Spinal cord (tissue), 9 donors: ENCODE measurements at regions not wholly inside any gene's neighbourhood (a gene's known extent, or its start where the extent isn't known, plus 50 kb on each side); places are given as distances from the start of the nearest gene placed in this dataset.
A peak's percentile ranks its signal among the peaks of the same experiment; 100 is the strongest.

ENCODE experiments used
- DNase-seq, 6 donors: peaks; one replicate each; pipeline versions ENCODE4 v3.0.0 to v3.0.0-alpha.2; 2013 to 2015; ENCODE audit warnings: low spot score in 6 of 6, low read depth in 4 of 6
- H3K27ac ChIP-seq: one replicate; pipeline ENCODE4 v1.5.1; 2013; ENCODE audit warnings: low read depth, low read length, control low read depth
- H3K27me3 ChIP-seq: one replicate; pipeline ENCODE4 v1.6.1; 2013; ENCODE audit warnings: low read length; ENCODE audit not compliant: control insufficient read depth, insufficient read depth
- H3K36me3 ChIP-seq: one replicate; pipeline ENCODE4 v1.6.1; 2013; ENCODE audit warnings: low read length; ENCODE audit not compliant: control insufficient read depth, insufficient read depth
- H3K4me1 ChIP-seq: one replicate; pipeline ENCODE4 v1.6.1; 2013; ENCODE audit warnings: low read length; ENCODE audit not compliant: control insufficient read depth, insufficient read depth
- H3K4me3 ChIP-seq: one replicate; pipeline ENCODE4 v1.5.1; 2013; ENCODE audit warnings: low read depth, low read length, control low read depth
- H3K9me3 ChIP-seq: one replicate; pipeline ENCODE4 v1.6.1; 2013; ENCODE audit warnings: low read length; ENCODE audit not compliant: control insufficient read depth, insufficient read depth
- WGBS: methylation state at CpG from one replicate; pipeline ENCODE4 v1.1.5; 2013; ENCODE audit warnings: missing lambda C conversion rate; ENCODE audit not compliant: insufficient coverage; 5-methylcytosine and 5-hydroxymethylcytosine counted together
- donor health status: healthy.

- no peak overlapping the region for H3K27ac ChIP-seq
Measured at GRCh38 chr10:47133871-47134570, 166.0 kb upstream of the GDF10 start.

GRCh38 chr10:47136866-47137265 is 163.1 kb upstream of the GDF10 start:
- no peaks in the 10 kb centered on the region for H3K36me3 ChIP-seq
- no peak overlapping the region for H3K4me3 ChIP-seq
- 92% methylated on average over 3 of the region's 3 CpGs for WGBS
- peaks cover 6% of the 10 kb centered on the region for H3K4me1 ChIP-seq
- H3K9me3 ChIP-seq, result no peaks in the 10 kb centered on the region
- DNase-seq, result peak in 1 of 6 donors; percentile 62
- no peaks in the 10 kb centered on the region for H3K27me3 ChIP-seq
- no peak overlapping the region for H3K27ac ChIP-seq

More at GRCh38 chr10:47133871-47134570, 166.0 kb upstream of the GDF10 start:
- H3K27me3 ChIP-seq, result no peaks in the 10 kb centered on the region
- WGBS, result 69% methylated on average over 4 of the region's 6 CpGs
- no peak for DNase-seq
- H3K4me1 ChIP-seq, result peaks cover 3% of the 10 kb centered on the region
- H3K36me3 ChIP-seq, result no peaks in the 10 kb centered on the region
- H3K4me3 ChIP-seq, result no peak overlapping the region
- H3K9me3 ChIP-seq, result no peaks in the 10 kb centered on the region

GRCh38 chr10:47137311-47137851 is 162.6 kb upstream of the GDF10 start:
- H3K4me1 ChIP-seq, result peaks cover 6% of the 10 kb centered on the region
- no peaks in the 10 kb centered on the region for H3K9me3 ChIP-seq
- no peaks in the 10 kb centered on the region for H3K27me3 ChIP-seq
- H3K36me3 ChIP-seq, result no peaks in the 10 kb centered on the region
- no peak overlapping the region for H3K4me3 ChIP-seq
- DNase-seq, result no peak
- WGBS, result 84% methylated on average over 5 of the region's 5 CpGs
- no peak overlapping the region for H3K27ac ChIP-seq

- 58% methylated on average over 7 of the region's 7 CpGs for WGBS
- no peak for DNase-seq
- H3K4me1 ChIP-seq, result peaks cover 6% of the 10 kb centered on the region
- no peaks in the 10 kb centered on the region for H3K27me3 ChIP-seq
- H3K9me3 ChIP-seq, result no peaks in the 10 kb centered on the region
- H3K4me3 ChIP-seq, result no peak overlapping the region
- no peaks in the 10 kb centered on the region for H3K36me3 ChIP-seq
- no peak overlapping the region for H3K27ac ChIP-seq
Measured at GRCh38 chr10:47139121-47139520, 160.9 kb upstream of the GDF10 start.

GRCh38 chr10:47140761-47141348 is 159.1 kb upstream of the GDF10 start:
- peaks cover 18% of the 10 kb centered on the region for H3K4me1 ChIP-seq
- H3K27me3 ChIP-seq, result no peaks in the 10 kb centered on the region
- no peak overlapping the region for H3K27ac ChIP-seq
- 94% methylated on average over 5 of the region's 6 CpGs for WGBS
- no peaks in the 10 kb centered on the region for H3K9me3 ChIP-seq
- no peak overlapping the region for H3K4me3 ChIP-seq
- peak in 1 of 6 donors; percentile 51 for DNase-seq
- H3K36me3 ChIP-seq, result no peaks in the 10 kb centered on the region

GRCh38 chr10:47141349-47141748 is 158.6 kb upstream of the GDF10 start:
- Histone ChIP-seq H3K27ac (no peak overlapping the region), H3K4me3 (no peak overlapping the region), H3K4me1 (peaks cover 16% of the 10 kb centered on the region), H3K27me3 (no peaks in the 10 kb centered on the region), H3K9me3 (no peaks in the 10 kb centered on the region), H3K36me3 (no peaks in the 10 kb centered on the region)
- DNase-seq, result no peak
- 91% methylated on average over 5 of the region's 5 CpGs for WGBS

GRCh38 chr10:47143072-47143471 is 156.9 kb upstream of the GDF10 start:
- Histone ChIP-seq H3K27me3 (no peaks in the 10 kb centered on the region), H3K27ac (no peak overlapping the region), H3K4me3 (no peak overlapping the region), H3K36me3 (no peaks in the 10 kb centered on the region), H3K9me3 (no peaks in the 10 kb centered on the region), H3K4me1 (peaks cover 15% of the 10 kb centered on the region)
- 91% methylated on average over 9 of the region's 9 CpGs for WGBS
- no peak for DNase-seq

- H3K4me1 ChIP-seq, result peaks cover 15% of the 10 kb centered on the region
- no peaks in the 10 kb centered on the region for H3K27me3 ChIP-seq
- 100% methylated on average over 1 of the region's 1 CpG for WGBS
- no peaks in the 10 kb centered on the region for H3K9me3 ChIP-seq
- H3K36me3 ChIP-seq, result no peaks in the 10 kb centered on the region
- H3K27ac ChIP-seq, result no peak overlapping the region
- no peak overlapping the region for H3K4me3 ChIP-seq
- no peak for DNase-seq
Measured at GRCh38 chr10:47143473-47143872, 156.5 kb upstream of the GDF10 start.

GRCh38 chr10:47144525-47144924 is 155.5 kb upstream of the GDF10 start:
- Histone ChIP-seq H3K27me3 (no peaks in the 10 kb centered on the region), H3K27ac (no peak overlapping the region), H3K4me1 (peaks cover 15% of the 10 kb centered on the region), H3K9me3 (no peaks in the 10 kb centered on the region), H3K36me3 (no peaks in the 10 kb centered on the region), H3K4me3 (no peak overlapping the region)
- DNase-seq, result no peak
- 100% methylated on average over 3 of the region's 3 CpGs for WGBS
